ENCODE measurements at regions not wholly inside any gene's neighbourhood (a gene's known extent, or its start where the extent isn't known, plus 50 kb on each side); places are given as distances from the start of the nearest gene placed in this dataset.

GRCh38 chr5:56430422-56430821 is 197.3 kb upstream of the ANKRD55 start:
- no peak for DNase-seq (ENCODE audit: low spot score)
- no peak for TF ChIP-seq CTCF (IDR thresholded peaks at IDR 0.05; ENCODE audit: extremely low read depth, missing control alignments)

GRCh38 chr5:56429110-56429561 is 196.0 kb upstream of the ANKRD55 start:
- no peak for DNase-seq (ENCODE audit: low spot score)
- no peak for TF ChIP-seq CTCF (IDR thresholded peaks at IDR 0.05; ENCODE audit: extremely low read depth, missing control alignments)

GRCh38 chr5:56426693-56427092 is 193.6 kb upstream of the ANKRD55 start:
- no peak for TF ChIP-seq CTCF (IDR thresholded peaks at IDR 0.05; ENCODE audit: extremely low read depth, missing control alignments)
- DNase-seq (ENCODE audit: low spot score): no peak

- DNase-seq (ENCODE audit: low spot score): no peak
- no peak for TF ChIP-seq CTCF (IDR thresholded peaks at IDR 0.05; ENCODE audit: extremely low read depth, missing control alignments)
Measured at GRCh38 chr5:56422076-56422762, 189.1 kb upstream of the ANKRD55 start.

GRCh38 chr5:56421246-56422075 is 188.3 kb upstream of the ANKRD55 start:
- DNase-seq (ENCODE audit: low spot score): no peak

GRCh38 chr5:56420323-56420722 is 187.2 kb upstream of the ANKRD55 start:
- no peak for DNase-seq (ENCODE audit: low spot score)
- TF ChIP-seq CTCF (IDR thresholded peaks at IDR 0.05; ENCODE audit: extremely low read depth, missing control alignments): no peak

More at GRCh38 chr5:56421246-56422075, 188.3 kb upstream of the ANKRD55 start:
- TF ChIP-seq CTCF (IDR thresholded peaks at IDR 0.05; ENCODE audit: extremely low read depth, missing control alignments): no peak

- no peak for TF ChIP-seq CTCF (IDR thresholded peaks at IDR 0.05; ENCODE audit: extremely low read depth, missing control alignments)
- no peak for DNase-seq (ENCODE audit: low spot score)
Measured at GRCh38 chr5:56419667-56420066, 186.5 kb upstream of the ANKRD55 start.

Measured in GM20000 (cell line).